Astrocyte (in vitro differentiated cells and primary cell): ENCODE measurements at regions not wholly inside any gene's neighbourhood (a gene's known extent, or its start where the extent isn't known, plus 50 kb on each side); places are given as distances from the start of the nearest gene placed in this dataset.

Experiments
- CTCF ChIP-seq: IDR thresholded peaks from 2 replicates; pipeline ENCODE4 v1.5.1; 2011; ENCODE audit warnings: low read depth, mild to moderate bottlenecking, inconsistent platforms, low read length, moderate library complexity; ENCODE audit not compliant: insufficient read depth
- EZH2 ChIP-seq: IDR thresholded peaks from 2 replicates; pipeline ENCODE4 v1.6.1; 2012; ENCODE audit warnings: mild to moderate bottlenecking, low read length, inconsistent platforms; ENCODE audit not compliant: insufficient read depth

DNA sequence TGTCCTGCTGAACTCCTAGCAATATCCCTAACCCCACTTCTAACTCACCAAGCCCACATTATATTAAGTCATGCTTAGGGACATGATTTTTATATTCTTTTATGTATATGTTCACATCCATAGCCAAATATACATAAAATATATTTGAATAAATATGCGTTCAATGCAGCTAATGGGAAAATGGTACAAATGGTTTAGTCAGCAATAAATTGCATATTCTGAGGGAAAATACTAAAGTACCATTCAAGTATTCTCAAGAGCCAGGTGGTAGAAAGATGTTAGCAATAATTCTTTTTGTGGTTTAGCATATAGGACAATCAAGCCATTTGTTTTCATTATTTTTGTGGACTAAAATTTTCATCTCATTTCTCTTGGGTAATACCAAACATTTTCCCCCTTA lies 306.0 kb downstream of the TDRD15 start:
- TF ChIP-seq CTCF, result no peak
- no peak for TF ChIP-seq EZH2
